ENCODE measurements at regions not wholly inside any gene's neighbourhood (a gene's known extent, or its start where the extent isn't known, plus 50 kb on each side); places are given as distances from the start of the nearest gene placed in this dataset.

GRCh38 chr6:122033564-122034181 lies 365.8 kb upstream of the HSF2 start:
- no peaks in the 10 kb centered on the region for H3K9me3 Mint-ChIP-seq
- no peak overlapping the region for H3K4me3 Mint-ChIP-seq (ENCODE audit: low read depth)
- no peaks in the 10 kb centered on the region for H3K4me1 Mint-ChIP-seq (ENCODE audit: low read depth)
- H3K27me3 Mint-ChIP-seq (ENCODE audit: low read depth), result no peaks in the 10 kb centered on the region
- H3K27ac Mint-ChIP-seq, result no peak overlapping the region
- H3K36me3 Mint-ChIP-seq (ENCODE audit: low read depth), result no peaks in the 10 kb centered on the region
- DNase-seq (ENCODE audit: low spot score), result no peak
- intact Hi-C loops (cut with micrococcal nuclease), result loop anchor here (1.0 to 10.0 kb wide), 2 partner anchors 599 to 978 kb away; partner anchors contain the start of gene GJA1

- intact Hi-C loops (cut with micrococcal nuclease), result loop anchor here (10.0 kb wide), 1 partner anchor 600 kb away; the partner anchor contains the start of gene GJA1
- Mint-ChIP-seq H3K27ac (no peak overlapping the region), H3K4me1 (ENCODE audit: low read depth) (no peaks in the 10 kb centered on the region), H3K27me3 (ENCODE audit: low read depth) (no peaks in the 10 kb centered on the region), H3K9me3 (no peaks in the 10 kb centered on the region), H3K36me3 (ENCODE audit: low read depth) (no peaks in the 10 kb centered on the region), H3K4me3 (ENCODE audit: low read depth) (no peak overlapping the region)
- no peak for DNase-seq (ENCODE audit: low spot score)
Measured at GRCh38 chr6:122035173-122035572, 364.3 kb upstream of the HSF2 start.

- no peak overlapping the region for H3K27ac Mint-ChIP-seq
- intact Hi-C loops (cut with micrococcal nuclease), result no loop called here
Measured at GRCh38 chr6:122040261-122040660, 359.2 kb upstream of the HSF2 start.

GRCh38 chr6:122042380-122042779 lies 357.1 kb upstream of the HSF2 start:
- Mint-ChIP-seq H3K4me1 (ENCODE audit: low read depth) (no peaks in the 10 kb centered on the region), H3K9me3 (no peaks in the 10 kb centered on the region), H3K36me3 (ENCODE audit: low read depth) (no peaks in the 10 kb centered on the region), H3K4me3 (ENCODE audit: low read depth) (no peak overlapping the region), H3K27ac (no peak overlapping the region), H3K27me3 (ENCODE audit: low read depth) (no peaks in the 10 kb centered on the region)
- DNase-seq (ENCODE audit: low spot score), result no peak
- intact Hi-C loops (cut with micrococcal nuclease), result no loop called here

More at GRCh38 chr6:122040261-122040660, 359.2 kb upstream of the HSF2 start:
- Mint-ChIP-seq H3K4me1 (ENCODE audit: low read depth) (no peaks in the 10 kb centered on the region), H3K27me3 (ENCODE audit: low read depth) (no peaks in the 10 kb centered on the region), H3K4me3 (ENCODE audit: low read depth) (no peak overlapping the region), H3K9me3 (no peaks in the 10 kb centered on the region), H3K36me3 (ENCODE audit: low read depth) (no peaks in the 10 kb centered on the region)
- no peak for DNase-seq (ENCODE audit: low spot score)

DNA sequence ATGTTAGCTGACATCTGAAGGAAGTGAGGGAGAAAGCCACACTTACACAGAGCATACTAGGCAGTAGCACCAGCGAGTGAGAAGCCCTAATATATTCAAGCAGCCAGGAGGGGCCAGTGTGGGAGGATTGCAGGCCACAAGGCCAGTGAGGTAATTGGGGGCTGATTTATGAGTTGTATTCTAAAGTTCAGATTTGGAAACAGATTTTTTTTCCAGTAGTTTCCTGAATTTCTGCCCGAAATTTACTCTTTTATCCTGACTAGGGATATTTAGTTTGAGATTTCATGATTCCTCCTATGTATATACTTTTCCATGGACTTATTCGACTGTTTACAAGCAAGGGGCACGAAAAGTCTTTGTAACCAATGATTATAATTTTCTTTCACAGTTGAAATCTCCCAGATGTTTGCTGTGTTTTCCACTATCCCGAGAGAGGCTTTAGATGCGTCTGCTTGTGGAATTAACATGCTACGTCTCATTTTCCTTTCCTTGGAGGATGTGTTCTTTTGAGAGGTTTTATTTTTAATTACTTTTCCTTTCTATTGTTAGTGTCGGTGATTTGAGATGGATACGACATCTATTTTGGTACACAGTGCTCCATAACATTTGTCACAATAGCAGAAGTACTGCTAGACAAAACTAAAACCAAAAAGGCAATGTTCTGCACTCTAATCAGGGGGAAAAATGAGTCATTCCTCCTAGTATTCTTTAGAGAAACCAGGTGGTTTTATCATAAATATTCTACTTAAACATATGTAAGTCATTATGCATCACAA lies 356.3 kb upstream of the HSF2 start:
- no peak for DNase-seq (ENCODE audit: low spot score)
- intact Hi-C loops (cut with micrococcal nuclease), result no loop called here
- no peaks in the 10 kb centered on the region for H3K9me3 Mint-ChIP-seq
- H3K4me3 Mint-ChIP-seq (ENCODE audit: low read depth), result no peak overlapping the region
- H3K4me1 Mint-ChIP-seq (ENCODE audit: low read depth), result no peaks in the 10 kb centered on the region
- H3K36me3 Mint-ChIP-seq (ENCODE audit: low read depth), result no peaks in the 10 kb centered on the region
- H3K27me3 Mint-ChIP-seq (ENCODE audit: low read depth), result no peaks in the 10 kb centered on the region
- no peak overlapping the region for H3K27ac Mint-ChIP-seq

- Mint-ChIP-seq H3K36me3 (ENCODE audit: low read depth) (no peaks in the 10 kb centered on the region), H3K27me3 (ENCODE audit: low read depth) (no peaks in the 10 kb centered on the region), H3K27ac (no peak overlapping the region), H3K9me3 (no peaks in the 10 kb centered on the region), H3K4me1 (ENCODE audit: low read depth) (no peaks in the 10 kb centered on the region), H3K4me3 (ENCODE audit: low read depth) (no peak overlapping the region)
- intact Hi-C loops (cut with micrococcal nuclease), result no loop called here
- no peak for DNase-seq (ENCODE audit: low spot score)
Measured at GRCh38 chr6:122048570-122048969, 350.9 kb upstream of the HSF2 start.

- no peaks in the 10 kb centered on the region for H3K9me3 Mint-ChIP-seq
- H3K4me1 Mint-ChIP-seq (ENCODE audit: low read depth), result no peaks in the 10 kb centered on the region
- no peaks in the 10 kb centered on the region for H3K27me3 Mint-ChIP-seq (ENCODE audit: low read depth)
- H3K4me3 Mint-ChIP-seq (ENCODE audit: low read depth), result no peak overlapping the region
- H3K36me3 Mint-ChIP-seq (ENCODE audit: low read depth), result no peaks in the 10 kb centered on the region
- intact Hi-C loops (cut with micrococcal nuclease), result no loop called here
- DNase-seq (ENCODE audit: low spot score), result no peak
- no peak overlapping the region for H3K27ac Mint-ChIP-seq
Measured at GRCh38 chr6:122049341-122049740, 350.1 kb upstream of the HSF2 start.

DNA sequence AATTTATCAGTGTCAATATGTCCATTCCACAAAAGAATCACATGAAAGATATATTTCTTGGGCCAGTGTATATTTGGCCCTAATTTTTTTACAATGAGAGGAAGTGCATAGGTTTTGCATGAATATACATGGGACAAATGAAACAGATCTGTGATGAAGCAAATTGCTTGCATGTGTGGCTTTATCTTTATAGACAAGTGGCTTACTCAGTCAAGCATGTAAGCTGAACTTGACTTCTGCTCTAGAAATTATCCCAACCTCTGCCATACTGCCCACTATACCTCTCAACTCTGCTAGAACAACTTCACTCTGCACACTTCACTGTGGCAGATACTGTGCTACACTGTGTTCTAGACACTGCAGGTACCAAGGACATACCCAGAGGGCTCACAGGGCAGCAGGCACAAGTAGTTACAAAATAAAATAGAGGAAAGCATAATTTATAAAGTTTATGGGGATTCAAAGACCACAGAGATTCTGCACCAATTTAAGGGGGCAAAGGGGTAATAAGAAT lies 349.2 kb upstream of the HSF2 start:
- H3K4me1 Mint-ChIP-seq (ENCODE audit: low read depth), result no peaks in the 10 kb centered on the region
- intact Hi-C loops (cut with micrococcal nuclease), result no loop called here
- no peak overlapping the region for H3K4me3 Mint-ChIP-seq (ENCODE audit: low read depth)
- no peaks in the 10 kb centered on the region for H3K9me3 Mint-ChIP-seq
- DNase-seq (ENCODE audit: low spot score), result no peak
- H3K27ac Mint-ChIP-seq, result no peak overlapping the region
- no peaks in the 10 kb centered on the region for H3K36me3 Mint-ChIP-seq (ENCODE audit: low read depth)
- H3K27me3 Mint-ChIP-seq (ENCODE audit: low read depth), result no peaks in the 10 kb centered on the region

DNA sequence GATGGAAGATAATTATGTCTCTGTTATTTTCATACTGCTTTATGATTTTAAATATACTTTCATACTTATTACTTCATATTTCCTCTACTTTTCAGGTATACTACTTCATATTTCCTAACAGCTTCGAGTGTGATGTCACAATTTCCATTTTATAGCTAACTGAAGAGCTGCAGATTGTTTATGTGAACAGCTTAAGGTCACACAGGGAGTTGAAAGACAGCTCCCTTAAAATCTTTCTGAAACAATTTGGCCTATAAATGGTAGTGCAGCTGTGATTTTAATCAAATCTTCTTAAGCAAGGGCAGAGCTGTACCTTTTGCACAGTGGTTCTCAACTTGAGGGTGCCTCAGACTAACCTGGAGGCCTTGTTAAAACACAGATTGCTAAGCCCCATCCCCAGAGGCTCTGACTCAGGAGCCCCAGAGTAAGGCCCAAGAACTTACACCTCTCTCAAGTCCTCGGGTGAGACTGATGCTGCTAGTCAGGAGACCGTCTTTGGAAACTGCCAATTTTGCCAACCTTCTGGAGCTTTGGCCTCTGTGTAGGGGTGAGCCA lies 347.0 kb upstream of the HSF2 start:
- H3K27ac Mint-ChIP-seq, result no peak overlapping the region
- H3K27me3 Mint-ChIP-seq (ENCODE audit: low read depth), result no peaks in the 10 kb centered on the region
- H3K4me3 Mint-ChIP-seq (ENCODE audit: low read depth), result no peak overlapping the region
- H3K36me3 Mint-ChIP-seq (ENCODE audit: low read depth), result no peaks in the 10 kb centered on the region
- no peak for DNase-seq (ENCODE audit: low spot score)
- no peaks in the 10 kb centered on the region for H3K4me1 Mint-ChIP-seq (ENCODE audit: low read depth)
- no peaks in the 10 kb centered on the region for H3K9me3 Mint-ChIP-seq
- intact Hi-C loops (cut with micrococcal nuclease), result no loop called here

GRCh38 chr6:122059918-122060317 lies 339.5 kb upstream of the HSF2 start:
- no peaks in the 10 kb centered on the region for H3K27me3 Mint-ChIP-seq (ENCODE audit: low read depth)
- no peak for DNase-seq (ENCODE audit: low spot score)
- intact Hi-C loops (cut with micrococcal nuclease), result no loop called here
- no peaks in the 10 kb centered on the region for H3K36me3 Mint-ChIP-seq (ENCODE audit: low read depth)
- H3K4me1 Mint-ChIP-seq (ENCODE audit: low read depth), result no peaks in the 10 kb centered on the region
- no peak overlapping the region for H3K27ac Mint-ChIP-seq
- H3K9me3 Mint-ChIP-seq, result no peaks in the 10 kb centered on the region
- H3K4me3 Mint-ChIP-seq (ENCODE audit: low read depth), result no peak overlapping the region

- Mint-ChIP-seq H3K9me3 (no peaks in the 10 kb centered on the region), H3K4me1 (ENCODE audit: low read depth) (no peaks in the 10 kb centered on the region), H3K4me3 (ENCODE audit: low read depth) (no peak overlapping the region), H3K27me3 (ENCODE audit: low read depth) (no peaks in the 10 kb centered on the region), H3K27ac (no peak overlapping the region), H3K36me3 (ENCODE audit: low read depth) (no peaks in the 10 kb centered on the region)
- intact Hi-C loops (cut with micrococcal nuclease), result no loop called here
- no peak for DNase-seq (ENCODE audit: low spot score)
Measured at GRCh38 chr6:122061855-122062254, 337.6 kb upstream of the HSF2 start.

DNA sequence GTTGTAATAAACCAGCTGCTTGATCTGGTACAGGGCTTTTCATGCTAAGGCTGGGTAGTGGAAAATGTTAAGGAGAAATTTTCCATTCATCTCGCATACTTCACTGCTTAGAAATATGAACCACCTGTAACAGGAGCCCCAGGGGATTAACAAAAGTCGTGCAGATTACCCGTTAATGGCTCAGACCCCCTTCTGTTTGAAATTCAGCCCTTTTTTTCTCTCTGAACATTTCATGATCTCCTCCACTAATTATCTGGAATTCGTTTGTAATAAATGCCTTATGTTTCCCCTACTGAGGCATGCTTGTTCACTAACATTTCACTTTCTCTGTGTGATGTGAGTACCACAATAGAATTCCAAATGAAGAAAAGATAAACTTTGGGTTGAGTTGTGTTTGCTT lies 336.4 kb upstream of the HSF2 start:
- intact Hi-C loops (cut with micrococcal nuclease), result no loop called here
- no peaks in the 10 kb centered on the region for H3K27me3 Mint-ChIP-seq (ENCODE audit: low read depth)

GRCh38 chr6:122063761-122064160 lies 335.7 kb upstream of the HSF2 start:
- Mint-ChIP-seq H3K36me3 (ENCODE audit: low read depth) (no peaks in the 10 kb centered on the region), H3K9me3 (no peaks in the 10 kb centered on the region), H3K27ac (no peak overlapping the region), H3K4me1 (ENCODE audit: low read depth) (no peaks in the 10 kb centered on the region), H3K4me3 (ENCODE audit: low read depth) (no peak overlapping the region), H3K27me3 (ENCODE audit: low read depth) (no peaks in the 10 kb centered on the region)
- intact Hi-C loops (cut with micrococcal nuclease), result no loop called here
- no peak for DNase-seq (ENCODE audit: low spot score)

More for the DNA sequence above, 336.4 kb upstream of the HSF2 start:
- Mint-ChIP-seq H3K36me3 (ENCODE audit: low read depth) (no peaks in the 10 kb centered on the region), H3K9me3 (no peaks in the 10 kb centered on the region), H3K4me3 (ENCODE audit: low read depth) (no peak overlapping the region), H3K27ac (no peak overlapping the region), H3K4me1 (ENCODE audit: low read depth) (no peaks in the 10 kb centered on the region)
- no peak for DNase-seq (ENCODE audit: low spot score)

Data from activated T-helper 2 cell treated with anti-CD3 and anti-CD28 coated beads, Interferon-gamma antibody, Interleukin-2, Interleukin-4, amounts not matched to agents 10 μg/mL and 5 μg/mL and 100 μg/mL, durations not matched to agents 14 hours and 24 hours and 36 hours (primary cell).